ENCODE measurements at regions not wholly inside any gene's neighbourhood (a gene's known extent, or its start where the extent isn't known, plus 50 kb on each side); places are given as distances from the start of the nearest gene placed in this dataset.

- no TSS peak for BruUV-seq (replicated peaks)
Measured at GRCh38 chr21:43321111-43321510, 105.8 kb downstream of the SIK1 start.

GRCh38 chr21:43320526-43320925 is 106.4 kb downstream of the SIK1 start:
- no peaks in the 10 kb centered on the region for H3K27me3 ChIP-seq (ENCODE audit: control insufficient read depth in 2 of 2, insufficient read depth in 2 of 2, low read length in 2 of 2)
- no peaks in the 10 kb centered on the region for H3K36me3 ChIP-seq (ENCODE audit: control insufficient read depth in 2 of 2, extremely low read depth in 1 of 2, insufficient read depth in 2 of 2, low read length in 2 of 2)
- H4K20me1 ChIP-seq (replicated peaks; ENCODE audit: control insufficient read depth, extremely low read depth, insufficient read depth, low read length), result no peaks in the 10 kb centered on the region
- H3K4me2 ChIP-seq (ENCODE audit: insufficient read depth, low read length), result no peak overlapping the region
- POLR2A ChIA-PET, result no interaction called here
- FAIRE-seq, result no peak
- no peak for DNase-seq (ENCODE audit: low read depth, low spot score)
- no peaks in the 10 kb centered on the region for H3K9me3 ChIP-seq (replicated peaks; ENCODE audit: control insufficient read depth, insufficient read depth, low read length)
- CTCF ChIA-PET, result interaction anchor here (0.6 to 2.0 kb wide), 2 partner anchors 11 to 267 kb away, joined by 3 to 5 read pairs; no protein-coding TSS in a partner anchor
- H3K4me3 ChIP-seq (replicated peaks in 1 of 3; ENCODE audit: insufficient read depth in 1 of 3, low read depth in 1 of 3, low read length in 3 of 3), result no peak overlapping the region
- dilution Hi-C loops (cut with MboI; ENCODE audit: extremely low pct_ligation_motif_present, low sequenced_read_pairs) (no loop called here), intact Hi-C loops (cut with micrococcal nuclease) (no loop called here)
- no peaks in the 10 kb centered on the region for H3K4me1 ChIP-seq (ENCODE audit: control insufficient read depth, extremely low read depth, insufficient read depth, low read length)
- no peaks in the 10 kb centered on the region for H3K9me1 ChIP-seq (replicated peaks; ENCODE audit: control insufficient read depth, extremely low read depth, insufficient read depth, low read length)
- no peak overlapping the region for H2AFZ ChIP-seq (ENCODE audit: low read depth, low read length)
- no peak overlapping the region for H3K27ac ChIP-seq (ENCODE audit: insufficient read depth, low read depth, low read length)
- no peaks in the 10 kb centered on the region for H3K79me2 ChIP-seq (ENCODE audit: control insufficient read depth, insufficient read depth, low read length)
- no peak for TF ChIP-seq MYC (IDR thresholded peaks at IDR 0.05; ENCODE audit: low read depth, low read length)
- TF ChIP-seq JUN (IDR thresholded peaks at IDR 0.05; ENCODE audit: borderline replicate concordance, insufficient read depth, insufficient read length, low read depth), result no peak
- no peak for TF ChIP-seq GATA2 (IDR thresholded peaks at IDR 0.05; ENCODE audit: insufficient read depth, insufficient read length, low read depth, low read length)
- no peak for TF ChIP-seq MAX (IDR thresholded peaks at IDR 0.05; ENCODE audit: insufficient read depth, insufficient read length)
- no peak for TF ChIP-seq POLR2A (IDR thresholded peaks at IDR 0.05; ENCODE audit: low read depth, low read length)
- TF ChIP-seq EZH2 (IDR thresholded peaks at IDR 0.05; ENCODE audit: borderline replicate concordance, low read depth, low read length, severe bottlenecking), result no peak
- TF ChIP-seq POLR2AphosphoS5 (IDR thresholded peaks at IDR 0.05; ENCODE audit: insufficient read depth, low read depth, low read length), result no peak
- no peak for TF ChIP-seq CTCF (IDR thresholded peaks at IDR 0.05; ENCODE audit: extremely low read depth in 1 of 2, insufficient read depth in 1 of 2, low read depth in 1 of 2, low read length in 2 of 2)
- H3K9ac ChIP-seq (replicated peaks; ENCODE audit: extremely low read depth, insufficient read depth, low read length), result no peak overlapping the region
- no TSS peak for BruUV-seq (replicated peaks)

More at GRCh38 chr21:43321111-43321510, 105.8 kb downstream of the SIK1 start:
- H3K9ac ChIP-seq (replicated peaks; ENCODE audit: extremely low read depth, insufficient read depth, low read length), result no peak overlapping the region
- DNase-seq (ENCODE audit: low read depth, low spot score) (no peak), FAIRE-seq (no peak)
- no peak overlapping the region for H3K27ac ChIP-seq (ENCODE audit: insufficient read depth, low read depth, low read length)
- no peak overlapping the region for H2AFZ ChIP-seq (ENCODE audit: low read depth, low read length)
- H3K9me1 ChIP-seq (replicated peaks; ENCODE audit: control insufficient read depth, extremely low read depth, insufficient read depth, low read length), result no peaks in the 10 kb centered on the region
- no peaks in the 10 kb centered on the region for H3K4me1 ChIP-seq (ENCODE audit: control insufficient read depth, extremely low read depth, insufficient read depth, low read length)
- CTCF ChIA-PET, result interaction anchor here (0.6 to 2.0 kb wide), 2 partner anchors 11 to 266 kb away, joined by 3 to 5 read pairs; no protein-coding TSS in a partner anchor
- H3K36me3 ChIP-seq (ENCODE audit: control insufficient read depth in 2 of 2, extremely low read depth in 1 of 2, insufficient read depth in 2 of 2, low read length in 2 of 2), result no peaks in the 10 kb centered on the region
- H3K4me2 ChIP-seq (ENCODE audit: insufficient read depth, low read length), result no peak overlapping the region
- POLR2A ChIA-PET, result no interaction called here
- no peak overlapping the region for H3K4me3 ChIP-seq (replicated peaks in 1 of 3; ENCODE audit: insufficient read depth in 1 of 3, low read depth in 1 of 3, low read length in 3 of 3)
- H3K27me3 ChIP-seq (ENCODE audit: control insufficient read depth in 2 of 2, insufficient read depth in 2 of 2, low read length in 2 of 2), result no peaks in the 10 kb centered on the region
- H3K9me3 ChIP-seq (replicated peaks; ENCODE audit: control insufficient read depth, insufficient read depth, low read length), result no peaks in the 10 kb centered on the region
- dilution Hi-C loops (cut with MboI; ENCODE audit: extremely low pct_ligation_motif_present, low sequenced_read_pairs), result no loop called here
- no peaks in the 10 kb centered on the region for H4K20me1 ChIP-seq (replicated peaks; ENCODE audit: control insufficient read depth, extremely low read depth, insufficient read depth, low read length)
- H3K79me2 ChIP-seq (ENCODE audit: control insufficient read depth, insufficient read depth, low read length), result no peaks in the 10 kb centered on the region
- intact Hi-C loops (cut with micrococcal nuclease), result no loop called here
- TF ChIP-seq EZH2 (IDR thresholded peaks at IDR 0.05; ENCODE audit: borderline replicate concordance, low read depth, low read length, severe bottlenecking), result no peak
- no peak for TF ChIP-seq JUN (IDR thresholded peaks at IDR 0.05; ENCODE audit: borderline replicate concordance, insufficient read depth, insufficient read length, low read depth)
- no peak for TF ChIP-seq POLR2AphosphoS5 (IDR thresholded peaks at IDR 0.05; ENCODE audit: insufficient read depth, low read depth, low read length)
- TF ChIP-seq FOS (IDR thresholded peaks at IDR 0.05; ENCODE audit: borderline replicate concordance, insufficient read depth, low read length), result no peak
